ENCODE measurements at regions not wholly inside any gene's neighbourhood (a gene's known extent, or its start where the extent isn't known, plus 50 kb on each side); places are given as distances from the start of the nearest gene placed in this dataset.

DNA sequence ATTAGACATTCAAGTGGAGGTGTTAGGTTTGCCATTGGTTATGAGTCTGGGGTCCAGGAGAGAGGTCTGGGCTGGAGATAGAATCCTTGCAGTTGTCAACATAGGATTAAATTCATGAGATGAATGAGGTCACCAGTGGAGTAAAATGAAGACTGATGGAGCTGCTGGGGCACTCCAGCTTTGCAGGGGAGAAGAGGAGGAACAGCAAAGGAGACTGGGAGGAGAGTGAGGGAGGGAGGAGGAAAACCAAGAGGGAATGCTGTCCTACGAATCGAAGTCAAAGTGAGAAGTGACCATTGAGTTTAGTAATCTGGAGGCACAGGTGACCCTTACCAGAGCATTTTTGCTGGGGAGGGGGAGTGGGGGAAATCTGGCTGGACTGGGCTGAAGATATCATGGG, 178.2 kb upstream of the NR3C1 start:
- TF ChIP-seq, protein P1, sequence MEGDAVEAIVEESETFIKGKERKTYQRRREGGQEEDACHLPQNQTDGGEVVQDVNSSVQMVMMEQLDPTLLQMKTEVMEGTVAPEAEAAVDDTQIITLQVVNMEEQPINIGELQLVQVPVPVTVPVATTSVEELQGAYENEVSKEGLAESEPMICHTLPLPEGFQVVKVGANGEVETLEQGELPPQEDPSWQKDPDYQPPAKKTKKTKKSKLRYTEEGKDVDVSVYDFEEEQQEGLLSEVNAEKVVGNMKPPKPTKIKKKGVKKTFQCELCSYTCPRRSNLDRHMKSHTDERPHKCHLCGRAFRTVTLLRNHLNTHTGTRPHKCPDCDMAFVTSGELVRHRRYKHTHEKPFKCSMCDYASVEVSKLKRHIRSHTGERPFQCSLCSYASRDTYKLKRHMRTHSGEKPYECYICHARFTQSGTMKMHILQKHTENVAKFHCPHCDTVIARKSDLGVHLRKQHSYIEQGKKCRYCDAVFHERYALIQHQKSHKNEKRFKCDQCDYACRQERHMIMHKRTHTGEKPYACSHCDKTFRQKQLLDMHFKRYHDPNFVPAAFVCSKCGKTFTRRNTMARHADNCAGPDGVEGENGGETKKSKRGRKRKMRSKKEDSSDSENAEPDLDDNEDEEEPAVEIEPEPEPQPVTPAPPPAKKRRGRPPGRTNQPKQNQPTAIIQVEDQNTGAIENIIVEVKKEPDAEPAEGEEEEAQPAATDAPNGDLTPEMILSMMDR (IDR thresholded peaks at IDR 0.05), result no peak
- TF ChIP-seq POLR2A (IDR thresholded peaks at IDR 0.05) (no peak), POLR2AphosphoS5 (IDR thresholded peaks at IDR 0.05; ENCODE audit: insufficient read depth in 1 of 2, low read depth in 1 of 2) (no peak)
